ENCODE measurements at regions not wholly inside any gene's neighbourhood (a gene's known extent, or its start where the extent isn't known, plus 50 kb on each side); places are given as distances from the start of the nearest gene placed in this dataset.

GRCh38 chr1:170807432-170807831 lies 127.9 kb upstream of the MROH9 start:
- no peak for TF ChIP-seq CTCF (IDR thresholded peaks at IDR 0.05)
- TF ChIP-seq POLR2A (IDR thresholded peaks at IDR 0.05), result no peak
- no peak for TF ChIP-seq EP300 (IDR thresholded peaks at IDR 0.05)

Data from ovary (tissue), 3 donors.